ENCODE measurements at regions not wholly inside any gene's neighbourhood (a gene's known extent, or its start where the extent isn't known, plus 50 kb on each side); places are given as distances from the start of the nearest gene placed in this dataset.

DNA sequence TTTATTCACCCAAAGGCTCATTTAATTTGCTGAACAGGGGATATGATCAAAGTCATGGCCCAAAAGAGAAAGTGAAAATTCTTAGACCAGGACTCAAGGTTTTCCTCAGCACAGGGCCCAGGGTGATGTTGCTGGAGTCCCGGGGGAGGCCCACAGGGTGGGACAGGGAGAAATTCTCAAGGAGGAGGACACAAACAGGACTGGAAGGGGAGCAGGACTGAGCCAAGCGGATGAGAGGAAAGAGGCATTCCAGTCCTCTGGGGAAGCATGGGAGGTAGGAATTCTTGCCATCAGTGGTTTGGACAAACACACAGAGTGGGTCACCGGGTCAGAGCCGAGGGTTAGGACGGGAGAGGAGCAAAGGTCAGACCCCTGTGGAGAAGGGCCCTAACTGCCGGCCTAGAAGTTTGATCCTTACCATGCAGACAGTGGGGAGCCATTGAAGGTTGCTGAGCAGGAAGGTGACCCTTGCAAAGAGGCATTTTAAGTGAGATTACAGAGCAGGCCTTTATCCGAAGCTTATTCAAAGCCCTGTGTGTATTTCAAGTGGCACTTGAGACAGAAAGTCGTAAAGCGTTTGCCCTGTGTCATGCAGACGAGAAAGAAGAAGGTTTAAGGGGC, 68.4 kb upstream of the PTGR2 start:
- no peak for TF ChIP-seq POLR2A (IDR thresholded peaks at IDR 0.05)
- TF ChIP-seq, protein P1, sequence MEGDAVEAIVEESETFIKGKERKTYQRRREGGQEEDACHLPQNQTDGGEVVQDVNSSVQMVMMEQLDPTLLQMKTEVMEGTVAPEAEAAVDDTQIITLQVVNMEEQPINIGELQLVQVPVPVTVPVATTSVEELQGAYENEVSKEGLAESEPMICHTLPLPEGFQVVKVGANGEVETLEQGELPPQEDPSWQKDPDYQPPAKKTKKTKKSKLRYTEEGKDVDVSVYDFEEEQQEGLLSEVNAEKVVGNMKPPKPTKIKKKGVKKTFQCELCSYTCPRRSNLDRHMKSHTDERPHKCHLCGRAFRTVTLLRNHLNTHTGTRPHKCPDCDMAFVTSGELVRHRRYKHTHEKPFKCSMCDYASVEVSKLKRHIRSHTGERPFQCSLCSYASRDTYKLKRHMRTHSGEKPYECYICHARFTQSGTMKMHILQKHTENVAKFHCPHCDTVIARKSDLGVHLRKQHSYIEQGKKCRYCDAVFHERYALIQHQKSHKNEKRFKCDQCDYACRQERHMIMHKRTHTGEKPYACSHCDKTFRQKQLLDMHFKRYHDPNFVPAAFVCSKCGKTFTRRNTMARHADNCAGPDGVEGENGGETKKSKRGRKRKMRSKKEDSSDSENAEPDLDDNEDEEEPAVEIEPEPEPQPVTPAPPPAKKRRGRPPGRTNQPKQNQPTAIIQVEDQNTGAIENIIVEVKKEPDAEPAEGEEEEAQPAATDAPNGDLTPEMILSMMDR (IDR thresholded peaks at IDR 0.05) = no peak
